ENCODE measurements at regions not wholly inside any gene's neighbourhood (a gene's known extent, or its start where the extent isn't known, plus 50 kb on each side); places are given as distances from the start of the nearest gene placed in this dataset.

GRCh38 chr9:18189871-18190670, 283.9 kb upstream of the ADAMTSL1 start:
- TF ChIP-seq MYC (IDR thresholded peaks at IDR 0.05; ENCODE audit: low read depth, low read length) (no peak), CTCF (IDR thresholded peaks at IDR 0.05; ENCODE audit: extremely low read depth in 1 of 2, insufficient read depth in 1 of 2, low read depth in 1 of 2, low read length in 2 of 2) (no peak), POLR2A (IDR thresholded peaks at IDR 0.05; ENCODE audit: low read depth, low read length) (no peak), FOS (IDR thresholded peaks at IDR 0.05; ENCODE audit: borderline replicate concordance, insufficient read depth, low read length) (no peak), POLR2AphosphoS5 (IDR thresholded peaks at IDR 0.05; ENCODE audit: insufficient read depth, low read depth, low read length) (no peak), EZH2 (IDR thresholded peaks at IDR 0.05; ENCODE audit: borderline replicate concordance, low read depth, low read length, severe bottlenecking) (no peak), GATA2 (IDR thresholded peaks at IDR 0.05; ENCODE audit: insufficient read depth, insufficient read length, low read depth, low read length) (no peak), JUN (IDR thresholded peaks at IDR 0.05; ENCODE audit: borderline replicate concordance, insufficient read depth, insufficient read length, low read depth) (no peak), MAX (IDR thresholded peaks at IDR 0.05; ENCODE audit: insufficient read depth, insufficient read length) (no peak)
